Putamen (tissue), 1 donor: ENCODE measurements at regions not wholly inside any gene's neighbourhood (a gene's known extent, or its start where the extent isn't known, plus 50 kb on each side); places are given as distances from the start of the nearest gene placed in this dataset.
"Not testable (repeated sequence)": the region's sequence is repeated elsewhere in the genome, so short reads cannot be mapped to it uniquely, and the experiment has no call there.

Experiments used
- DNase-seq: peaks from one replicate; pipeline ENCODE4 v3.0.0-alpha.2; 2016; ENCODE audit warnings: low spot score

DNA sequence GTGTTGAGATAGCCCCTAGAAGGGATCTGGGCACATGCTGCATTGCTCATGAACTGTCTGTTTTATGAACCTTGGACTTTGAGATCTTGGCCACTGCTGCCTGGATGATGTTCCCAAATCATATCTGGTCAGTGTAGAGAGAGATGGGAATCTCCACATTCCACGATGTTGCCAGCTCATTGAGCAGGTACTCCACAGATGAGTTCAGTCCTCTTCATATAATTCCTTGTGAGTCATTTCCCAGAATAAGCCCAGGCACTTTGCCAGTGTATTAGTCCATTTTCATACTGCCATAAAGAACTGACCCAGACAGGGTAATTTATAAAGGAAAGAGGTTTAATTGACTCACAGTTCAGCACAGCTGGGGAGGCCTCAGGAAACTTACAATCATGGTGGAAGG lies 254.0 kb upstream of the RUNX1 start:
- DNase-seq, result no peak

DNA sequence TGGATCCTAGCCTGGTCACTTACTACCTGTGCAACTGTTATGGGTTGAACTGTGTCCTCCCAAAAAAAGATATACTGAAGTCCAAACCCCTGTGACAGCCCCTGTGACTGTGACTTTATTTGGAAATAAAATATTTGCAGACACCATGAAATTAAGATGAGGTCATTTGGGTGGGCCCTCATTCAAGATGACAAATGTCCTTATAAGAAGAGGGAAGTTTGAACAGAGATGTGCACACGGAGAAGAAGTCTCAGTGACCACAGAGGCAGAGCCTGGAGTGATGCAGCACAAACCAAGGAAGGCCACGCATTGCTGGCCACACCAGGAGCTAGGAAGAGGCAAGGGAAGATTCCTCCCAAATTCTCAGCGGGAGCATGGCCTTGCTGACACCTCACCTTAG lies 249.7 kb upstream of the RUNX1 start:
- no peak for DNase-seq

DNA sequence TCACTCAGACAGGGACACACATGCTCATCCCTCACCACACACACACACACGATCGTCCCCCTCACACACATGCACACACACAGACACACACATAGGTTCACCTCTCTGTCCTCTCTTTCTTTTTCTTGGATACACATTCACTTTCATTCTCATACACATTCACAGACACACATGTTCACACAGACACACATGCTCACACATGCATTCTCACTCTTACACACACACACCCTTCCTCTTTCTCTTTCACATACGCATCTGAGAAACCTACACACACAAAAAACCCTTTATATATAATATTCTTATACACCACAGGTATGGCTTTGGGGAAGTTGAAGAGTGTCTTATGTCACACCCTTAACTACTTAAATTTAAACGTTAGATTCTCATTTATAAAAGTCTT lies 248.6 kb upstream of the RUNX1 start:
- DNase-seq, result no peak

DNA sequence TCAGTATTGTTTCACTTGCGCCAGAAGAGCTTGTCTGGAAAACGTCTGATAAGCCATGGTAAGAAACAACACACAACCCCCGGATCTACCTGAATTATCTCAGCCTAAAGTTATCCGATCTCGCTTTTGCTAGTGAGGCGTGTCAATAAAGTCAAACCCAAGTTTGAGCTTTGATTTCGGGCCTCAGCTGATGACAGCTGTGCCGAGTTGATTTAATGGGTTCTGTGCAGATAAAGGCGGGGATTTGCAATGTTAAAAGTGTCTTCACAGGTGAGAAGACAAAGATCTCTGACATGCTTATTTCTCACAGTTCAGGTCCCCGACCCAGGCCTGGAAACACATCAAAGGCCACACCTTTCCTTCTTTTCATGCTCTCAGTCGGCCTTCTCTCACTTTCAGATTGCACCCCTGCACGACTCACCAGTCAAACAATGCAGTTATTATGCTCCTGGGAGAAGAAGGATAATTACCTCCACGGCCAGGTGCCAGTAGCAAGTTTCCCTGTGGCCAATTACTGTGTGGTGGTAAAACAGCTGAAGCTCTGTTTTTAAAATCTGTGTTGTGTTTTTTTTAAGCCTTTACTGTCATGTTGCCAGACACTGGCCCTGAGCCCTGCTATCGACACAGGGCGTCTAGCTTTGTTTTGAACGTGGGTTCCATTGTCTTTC lies 245.3 kb upstream of the RUNX1 start:
- DNase-seq, result no peak

DNA sequence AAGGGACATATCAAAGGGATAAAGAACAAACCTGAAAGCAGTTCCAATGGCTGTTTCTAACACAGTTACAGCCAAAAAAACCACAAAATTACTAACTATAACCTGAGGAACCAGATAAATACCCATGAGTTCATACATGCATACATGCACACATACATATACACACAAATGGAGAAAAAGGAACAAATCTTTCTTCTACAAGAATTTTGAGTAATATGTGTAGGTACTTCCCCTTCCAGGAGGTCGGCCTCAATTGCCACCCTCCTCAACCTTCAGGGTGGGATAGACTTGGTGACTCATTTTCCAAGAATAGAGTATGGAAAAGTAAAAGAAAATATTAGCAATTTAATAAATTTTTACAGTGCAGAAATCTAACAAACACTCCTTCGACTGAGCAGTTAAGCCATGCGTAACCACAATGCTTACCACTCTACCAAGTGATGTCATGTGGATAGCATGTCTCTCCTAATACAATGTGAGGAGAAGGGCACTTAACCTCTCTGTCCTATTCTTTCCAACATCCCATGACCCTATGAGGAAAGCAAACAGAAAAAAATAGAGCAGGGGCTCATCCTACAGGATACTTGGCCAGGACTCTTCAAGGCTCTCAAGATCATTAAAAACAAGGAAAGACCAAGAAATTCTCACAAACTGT lies 243.0 kb upstream of the RUNX1 start:
- DNase-seq, result no peak

DNA sequence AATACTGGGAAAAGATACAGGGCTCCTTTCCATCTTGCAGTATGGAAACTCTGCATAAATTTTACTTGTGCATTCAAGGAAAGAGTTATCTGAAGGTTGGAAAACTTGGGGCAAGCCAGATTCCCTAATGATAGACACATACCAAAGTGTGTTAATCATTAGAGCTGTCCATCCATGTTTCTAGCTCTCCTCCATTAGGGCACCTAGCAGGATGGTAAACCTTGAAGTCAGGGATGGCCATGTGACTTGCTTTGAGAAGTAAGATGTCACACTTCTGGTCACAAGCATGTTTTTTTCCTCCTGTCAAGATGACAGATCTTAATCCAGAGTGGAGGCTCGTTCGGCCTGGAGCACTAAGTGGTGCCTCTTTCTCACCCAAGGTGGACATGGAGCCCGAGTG lies 241.9 kb upstream of the RUNX1 start:
- no peak for DNase-seq

DNA sequence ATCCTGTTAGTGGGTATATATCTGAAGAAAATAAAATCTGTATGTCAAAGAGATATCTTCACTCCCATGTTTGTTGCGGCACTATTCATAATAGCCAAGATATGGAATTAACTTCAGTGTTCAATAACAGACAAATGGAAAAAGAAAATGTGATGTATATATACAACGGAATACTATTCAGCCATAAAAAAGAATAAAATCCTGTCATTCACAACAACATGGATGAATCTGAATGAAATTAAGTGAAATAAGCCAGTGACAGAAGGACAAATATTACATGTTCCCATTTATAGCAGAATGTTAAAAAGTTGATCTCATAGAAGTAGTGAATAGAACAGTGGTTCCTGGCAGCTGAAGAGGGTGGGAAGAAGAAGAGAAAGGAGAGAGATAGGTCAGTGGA lies 239.1 kb upstream of the RUNX1 start:
- no peak for DNase-seq

DNA sequence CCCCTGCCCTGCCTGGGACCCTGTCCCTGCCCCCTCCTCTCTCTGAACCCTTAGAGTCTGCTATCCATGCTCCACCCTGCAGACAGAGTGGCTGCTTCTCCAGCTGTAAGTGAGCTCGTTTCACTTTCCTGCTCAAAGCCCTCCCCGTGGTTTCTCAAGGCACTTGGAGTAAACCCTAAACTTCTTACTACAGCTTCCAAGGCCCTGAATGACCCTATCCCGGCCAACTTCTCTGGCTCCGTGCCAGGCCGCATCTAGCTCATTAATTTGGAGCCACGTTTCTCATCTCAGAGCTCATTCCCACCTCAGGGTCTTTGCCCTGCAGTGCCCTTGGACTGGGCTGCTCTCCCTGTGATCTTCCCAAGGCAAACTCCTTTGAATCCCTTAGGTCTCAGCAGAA lies 235.1 kb upstream of the RUNX1 start:
- DNase-seq, result no peak

DNA sequence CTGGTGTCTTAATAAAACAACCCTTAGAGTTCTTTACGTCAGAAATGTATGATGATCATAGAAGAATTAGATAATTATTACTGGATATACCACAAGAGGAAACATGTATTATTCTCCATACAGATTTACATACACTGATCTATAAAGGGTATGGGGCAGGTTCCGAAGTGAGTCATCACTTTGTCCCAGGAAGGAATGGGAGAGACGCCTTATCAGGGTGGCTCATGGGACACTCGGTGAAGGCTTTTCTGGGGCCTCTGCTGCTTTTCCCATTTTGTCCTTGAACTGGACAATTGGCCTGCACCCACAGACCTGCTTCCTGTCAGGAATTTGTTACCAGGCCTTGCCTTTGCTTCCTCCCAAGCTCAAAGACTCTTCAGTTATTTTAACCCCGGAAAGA lies 233.8 kb upstream of the RUNX1 start:
- no peak for DNase-seq

DNA sequence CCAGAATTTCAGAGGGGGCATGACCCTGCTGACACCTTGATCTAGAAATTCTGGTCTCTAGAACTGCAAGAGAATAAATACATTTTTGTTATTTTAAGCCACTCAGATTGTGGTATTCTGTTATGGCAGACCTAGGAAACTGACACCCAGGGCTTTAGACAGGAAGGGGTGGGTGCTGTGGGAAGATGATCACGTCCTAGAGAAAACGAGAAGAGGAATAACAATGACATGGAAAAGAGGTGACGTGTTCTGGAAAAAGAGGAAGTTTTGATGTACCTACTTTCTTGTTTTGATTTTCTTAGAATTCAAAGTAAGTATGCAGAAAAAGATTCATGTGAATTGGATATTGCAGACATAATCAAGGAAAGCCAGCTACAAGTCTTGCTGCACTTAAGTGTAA lies 232.9 kb upstream of the RUNX1 start:
- DNase-seq, result no peak

DNA sequence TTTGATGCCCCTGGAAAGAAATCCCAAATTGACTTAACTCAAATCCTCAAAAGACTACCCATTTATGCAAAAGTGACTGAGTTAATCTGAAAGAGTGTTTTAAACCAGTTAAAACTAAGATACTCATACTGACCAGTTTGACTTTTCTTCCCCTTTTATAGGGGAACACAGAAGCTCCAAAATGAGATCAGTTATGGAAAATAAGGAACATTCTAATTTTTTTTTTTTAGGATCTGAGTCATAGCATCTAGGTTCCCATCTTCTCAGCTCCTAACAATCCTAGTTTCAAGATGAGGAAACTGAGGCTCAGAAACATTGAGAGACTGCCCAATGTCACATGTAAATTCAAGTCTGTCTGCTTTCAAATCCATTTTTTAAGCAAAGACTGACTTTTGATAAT lies 231.1 kb upstream of the RUNX1 start:
- no peak for DNase-seq

DNA sequence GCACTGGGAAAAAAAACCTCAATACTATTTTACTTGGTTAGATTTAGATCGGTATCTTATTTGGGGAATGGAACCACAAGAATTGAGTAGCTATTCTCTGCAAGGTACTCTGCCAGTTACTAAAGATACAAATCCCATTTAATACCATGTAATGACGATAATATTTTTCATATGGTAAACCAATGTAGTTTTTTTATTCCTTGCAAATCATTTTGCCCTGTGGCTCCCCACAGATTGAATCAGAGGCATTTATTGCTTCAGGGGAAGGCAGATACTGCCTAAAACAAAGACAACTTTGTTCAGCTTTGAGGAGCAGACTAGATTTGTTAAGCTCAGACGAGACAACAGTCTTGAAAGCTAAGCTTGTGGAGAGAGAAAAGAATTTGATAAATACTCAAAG lies 226.7 kb upstream of the RUNX1 start:
- DNase-seq, result no peak

DNA sequence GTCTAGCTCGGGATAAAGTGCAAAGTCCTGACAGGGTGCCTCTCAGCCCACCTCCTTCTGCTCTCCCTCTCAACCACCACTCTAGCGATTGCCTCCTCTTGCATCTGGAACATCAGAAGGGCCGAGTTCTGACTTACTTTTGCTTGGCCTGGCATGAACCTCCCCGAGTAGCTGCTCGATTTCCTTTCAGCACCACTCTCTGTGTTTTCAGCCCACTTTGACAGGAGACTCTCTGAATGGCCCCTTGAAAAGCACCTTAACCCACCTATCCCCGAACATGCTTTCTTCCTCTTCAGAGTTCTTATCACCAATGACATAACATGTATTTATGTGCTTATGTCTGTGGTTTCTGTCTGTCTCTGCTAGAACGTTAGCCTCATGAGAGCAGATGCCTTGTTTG lies 225.8 kb upstream of the RUNX1 start:
- no peak for DNase-seq

DNA sequence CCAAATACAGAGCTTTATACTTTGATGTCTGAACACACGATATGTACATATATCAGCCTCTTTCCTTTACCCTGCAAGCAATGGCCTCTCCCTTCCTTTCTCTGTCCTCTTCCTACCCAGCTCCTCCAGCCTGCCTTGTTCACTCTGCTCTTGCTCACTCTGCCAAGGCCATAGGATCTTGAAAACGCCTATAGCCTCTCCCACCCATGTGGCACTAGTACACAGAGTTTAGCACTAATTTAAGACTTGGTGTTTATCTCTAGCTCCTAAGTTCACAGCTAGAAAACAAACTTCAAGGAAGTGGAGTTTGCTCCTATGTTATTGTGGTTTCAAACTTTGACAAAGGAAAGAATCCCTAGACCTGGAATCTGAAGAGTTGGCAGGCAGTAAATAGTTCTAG lies 225.0 kb upstream of the RUNX1 start:
- DNase-seq, result no peak

DNA sequence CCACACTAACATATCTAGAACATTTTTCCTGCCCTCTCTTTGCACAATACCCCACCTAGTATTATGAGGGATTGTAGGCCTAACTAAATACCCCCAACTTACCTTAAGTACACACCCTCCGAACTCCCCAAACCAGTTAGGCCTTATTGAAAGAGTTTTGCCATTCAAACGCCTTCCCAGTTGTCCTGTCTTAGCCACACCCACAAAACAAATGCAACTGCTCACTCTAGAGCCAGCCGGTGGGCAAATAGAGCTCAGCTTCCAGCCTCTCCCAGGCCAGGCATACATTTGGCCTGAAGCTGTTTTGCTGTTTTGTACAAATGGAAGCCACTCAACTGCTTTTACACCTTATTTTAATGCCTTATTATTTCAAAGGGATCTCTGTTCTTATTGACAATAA lies 224.2 kb upstream of the RUNX1 start:
- DNase-seq, result no peak

DNA sequence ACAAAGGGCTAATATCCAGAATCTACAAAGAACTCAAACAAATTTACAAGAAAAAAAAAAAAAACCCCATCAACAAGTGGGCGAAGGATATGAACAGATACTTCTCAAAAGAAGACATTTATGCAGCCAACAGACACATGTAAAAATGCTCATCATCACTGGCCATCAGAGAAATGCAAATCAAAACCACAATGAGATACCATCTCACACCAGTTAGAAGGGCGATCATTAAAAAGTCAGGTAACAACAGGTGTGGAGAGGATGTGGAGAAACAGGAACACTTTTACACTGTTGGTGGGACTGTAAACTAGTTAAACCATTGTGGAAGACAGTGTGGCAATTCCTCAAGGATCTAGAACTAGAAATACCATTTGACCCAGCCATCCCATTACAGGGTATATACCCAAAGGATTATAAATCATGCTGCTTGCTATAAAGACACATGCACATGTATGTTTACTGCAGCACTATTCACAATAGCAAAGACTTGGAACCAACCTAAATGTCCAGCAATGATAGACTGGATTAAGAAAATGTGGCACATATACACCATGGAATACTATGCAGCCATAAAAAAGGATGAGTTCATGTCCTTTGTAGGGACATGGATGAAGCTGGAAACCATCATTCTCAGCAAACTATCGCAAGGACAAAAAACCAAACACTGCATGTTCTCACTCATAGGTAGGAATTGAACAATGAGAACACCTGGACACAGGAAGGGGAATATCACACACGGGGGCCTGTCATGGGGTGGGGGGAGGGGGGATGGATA lies 222.4 kb upstream of the RUNX1 start:
- not testable (repeated sequence) for DNase-seq

DNA sequence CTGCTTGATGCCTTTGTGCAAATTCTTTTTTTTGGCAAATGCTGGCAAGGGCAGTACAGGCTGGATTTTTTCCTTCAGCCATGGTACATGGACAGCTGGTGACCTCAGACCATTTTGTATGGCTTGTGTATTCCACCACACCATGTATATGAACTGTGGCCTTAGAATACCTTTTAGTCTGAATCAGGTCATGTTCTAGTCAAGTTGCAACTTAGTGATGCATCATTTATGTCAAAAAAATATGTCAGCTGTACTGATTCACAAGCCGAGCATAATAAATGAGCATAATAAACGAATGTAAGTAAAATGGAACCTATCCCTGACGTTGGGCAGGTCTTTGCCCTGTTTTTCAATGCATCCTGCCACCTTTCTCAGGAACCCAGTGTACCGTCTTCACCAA lies 219.7 kb upstream of the RUNX1 start:
- no peak for DNase-seq

DNA sequence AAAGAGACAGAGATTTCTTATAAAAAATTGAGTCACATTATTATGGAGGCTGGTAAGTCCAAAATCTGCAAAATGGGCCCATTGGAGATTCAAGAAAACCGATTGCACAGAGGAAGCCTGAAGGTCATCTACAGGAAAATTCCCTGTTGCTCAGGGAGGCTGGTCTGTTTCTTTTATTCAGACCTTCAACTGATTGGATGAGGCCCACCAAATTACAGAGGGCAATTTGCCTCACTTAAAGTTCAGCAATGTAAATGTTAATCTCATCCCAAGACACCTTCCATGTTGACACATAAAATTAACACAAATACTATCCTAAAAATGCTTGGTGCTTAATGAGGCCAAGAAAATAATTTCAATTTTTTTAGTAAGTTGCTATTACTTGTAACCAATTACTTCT lies 219.2 kb upstream of the RUNX1 start:
- DNase-seq, result no peak

DNA sequence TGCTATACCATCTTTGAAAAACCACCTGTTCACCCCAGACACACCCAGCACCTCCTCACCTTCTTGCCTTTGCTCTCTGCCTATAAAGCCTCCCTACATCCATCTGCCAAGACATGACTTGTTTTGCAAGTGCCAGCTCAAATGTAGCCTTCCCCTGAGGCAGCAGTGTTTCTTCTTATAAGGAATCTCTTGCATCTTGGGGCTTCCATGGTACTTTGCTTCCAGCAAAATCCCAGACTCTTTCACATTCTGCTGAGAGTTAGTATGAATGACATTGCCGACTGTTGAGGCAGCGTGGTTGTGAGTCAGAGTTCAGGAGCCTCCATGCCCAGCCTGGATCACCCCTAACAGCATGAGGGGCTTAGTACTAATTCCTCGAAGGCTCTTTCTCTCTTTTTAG lies 217.4 kb upstream of the RUNX1 start:
- no peak for DNase-seq

DNA sequence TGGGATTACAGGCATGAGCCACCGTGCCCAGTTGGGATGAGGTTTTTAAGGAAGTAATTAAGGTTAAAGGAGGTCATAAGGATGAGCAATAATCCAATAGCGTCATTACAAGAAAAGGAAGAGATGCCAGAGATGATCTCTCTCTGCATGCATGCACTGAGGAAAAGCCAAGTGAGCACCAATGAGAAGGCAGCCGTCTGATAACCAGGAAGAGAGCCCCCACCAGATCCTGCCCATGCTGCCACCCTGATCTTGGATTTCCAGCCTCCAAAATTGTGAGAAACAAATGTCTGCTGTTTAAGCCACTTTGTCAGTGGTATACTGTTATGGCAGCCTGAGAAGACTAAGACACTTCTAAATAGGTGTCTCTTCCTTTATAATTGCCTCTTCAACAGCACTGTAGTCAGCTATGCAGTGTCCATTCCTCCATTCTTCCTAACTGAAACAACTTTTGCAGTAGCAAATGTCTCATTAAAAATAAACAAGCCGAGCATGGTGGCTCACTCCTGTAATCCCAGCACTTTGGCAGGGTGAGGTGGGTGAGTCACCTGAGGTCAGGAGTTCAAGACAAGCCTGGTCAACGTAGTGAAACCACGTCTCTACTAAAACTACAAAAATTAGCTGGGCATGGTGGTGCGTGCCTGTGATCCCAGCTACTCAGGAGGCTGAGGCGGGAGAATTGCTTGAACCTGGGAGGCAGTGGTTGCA lies 216.2 kb upstream of the RUNX1 start:
- no peak for DNase-seq

DNA sequence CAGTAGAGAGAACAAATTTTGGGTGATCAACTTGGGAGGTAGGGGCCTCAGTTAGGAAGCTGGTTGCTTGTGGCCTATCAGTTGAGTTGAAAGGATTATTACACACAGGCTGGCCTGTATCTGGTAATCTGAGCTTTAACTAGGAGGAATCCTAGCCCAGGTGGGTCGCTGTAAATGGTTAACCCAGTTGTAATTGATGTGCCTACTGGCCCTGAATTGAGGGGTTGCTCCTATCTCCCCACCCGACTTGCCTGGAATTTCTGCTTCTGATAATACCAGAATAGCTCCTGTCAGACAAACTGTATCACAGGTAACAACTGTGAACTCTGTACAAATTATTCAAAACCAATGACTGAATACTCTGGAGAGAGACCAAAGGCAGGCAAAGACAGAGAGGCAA lies 210.4 kb upstream of the RUNX1 start:
- DNase-seq, result no peak

DNA sequence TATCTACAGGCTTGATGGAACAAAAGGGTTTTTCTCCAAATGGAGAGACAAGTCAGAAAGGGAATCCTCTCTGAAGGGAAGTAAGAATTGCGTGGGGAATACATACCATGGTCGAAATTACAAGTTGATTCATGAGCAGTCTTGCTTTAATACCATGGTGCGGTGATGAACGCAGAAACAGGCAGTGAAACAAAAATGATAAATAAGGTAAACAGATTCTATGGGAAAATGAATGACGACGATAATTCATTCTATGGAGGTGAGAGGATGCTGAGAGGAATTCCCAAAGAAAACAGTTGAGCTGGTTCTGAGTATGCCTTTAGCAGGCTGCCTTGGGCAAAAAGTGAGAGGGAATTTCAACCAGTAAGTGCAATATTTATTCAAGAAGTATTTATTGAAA lies 209.4 kb upstream of the RUNX1 start:
- DNase-seq, result no peak

DNA sequence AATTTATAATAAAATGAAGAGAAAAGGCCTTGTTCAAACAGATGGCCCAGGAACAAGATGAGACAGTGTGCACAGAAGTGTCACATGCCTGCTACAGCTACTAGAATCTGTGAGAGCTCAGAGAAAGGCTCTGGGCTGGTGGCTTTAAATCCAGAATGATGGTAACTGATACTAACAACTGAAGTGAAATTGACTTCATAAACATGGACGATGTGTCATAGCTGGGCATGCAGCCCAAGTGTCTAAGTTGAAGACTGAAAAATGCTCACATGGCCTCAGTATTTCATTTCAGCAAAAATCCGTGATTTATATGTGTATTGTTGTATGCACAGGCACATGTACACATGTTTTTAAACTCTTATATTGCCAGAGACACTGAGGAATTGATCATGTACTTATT lies 208.3 kb upstream of the RUNX1 start:
- no peak for DNase-seq
